Breast epithelium (tissue), 4 donors: ENCODE measurements at regions not wholly inside any gene's neighbourhood (a gene's known extent, or its start where the extent isn't known, plus 50 kb on each side); places are given as distances from the start of the nearest gene placed in this dataset.

Experiments
- DNase-seq, 2 donors: peaks; one replicate each; pipeline ENCODE4 v3.0.0-alpha.2; 2019; ENCODE audit warnings: low spot score in 2 of 2
- H3K27ac ChIP-seq, 2 donors: fragments of 200-600 bp; sonication (generic) in 1 of 2; one replicate each; pipeline ENCODE4 v1.5.1; 2016 to 2019; ENCODE audit warnings: mild to moderate bottlenecking in 1 of 2
- H3K27me3 ChIP-seq, 2 donors: fragments of 200-600 bp; sonication (generic) in 1 of 2; one replicate each; pipeline versions ENCODE4 v1.5.1 to v1.6.0; 2017 to 2019; ENCODE audit warnings: control low read depth in 1 of 2, mild to moderate bottlenecking in 1 of 2
- H3K36me3 ChIP-seq: fragments of 200-600 bp; one replicate; pipeline ENCODE4 v1.5.1; 2019
- H3K4me1 ChIP-seq, 2 donors: fragments of 200-600 bp; sonication (generic); one replicate each; pipeline ENCODE4 v1.5.1; 2016 to 2019; ENCODE audit warnings: control low read depth in 1 of 2
- H3K4me3 ChIP-seq, 3 donors: fragments of 200-600 bp; sonication (generic); 1 replicate in 2 of 3; 2 replicates in 1 of 3; pipeline ENCODE4 v1.5.1; 2016 to 2019; ENCODE audit warnings: mild to moderate bottlenecking in 3 of 3, moderate library complexity in 2 of 3
- H3K9me3 ChIP-seq, 2 donors: fragments of 200-600 bp; sonication (generic) in 1 of 2; one replicate each; pipeline ENCODE4 v1.5.1; 2016 to 2019; ENCODE audit warnings: control low read depth in 1 of 2
- CTCF ChIP-seq, 3 donors: fragments of 450-650 bp; IDR thresholded peaks; one replicate each; pipeline ENCODE4 v1.5.1; 2016 to 2017; ENCODE audit warnings: antibody characterized with exemption in 3 of 3, mild to moderate bottlenecking in 3 of 3, moderate library complexity in 3 of 3
- POLR2A ChIP-seq: fragments of 450-650 bp; IDR thresholded peaks from one replicate; pipeline ENCODE4 v1.6.1; 2016; ENCODE audit warnings: antibody characterized with exemption, mild to moderate bottlenecking, moderate library complexity
- POLR2AphosphoS5 ChIP-seq, 3 donors: sonication (generic); formaldehyde crosslinking; IDR thresholded peaks; one replicate each; pipeline ENCODE4 v1.6.1; 2017; ENCODE audit warnings: antibody characterized with exemption in 3 of 3
- intact Hi-C: fragments of 100-400 bp; cut with DNase I; formaldehyde crosslinking; loops from one replicate; pipeline ENCODE4 v1.15.1; 2023; ENCODE audit warnings: low total_unique reads

- Histone ChIP-seq H3K4me3 (no peak overlapping the region), H3K36me3 (no peaks in the 10 kb centered on the region), H3K4me1 (no peaks in the 10 kb centered on the region), H3K27me3 (no peaks in the 10 kb centered on the region), H3K27ac (no peak overlapping the region), H3K9me3 (no peaks in the 10 kb centered on the region)
- TF ChIP-seq CTCF (IDR thresholded peaks at IDR 0.05) (no peak), POLR2AphosphoS5 (IDR thresholded peaks at IDR 0.05) (no peak), POLR2A (no peak)
- intact Hi-C loops = no loop called here
- DNase-seq = no peak
Observed at GRCh38 chr2:150963336-150963735, 298.3 kb downstream of the RBM43 start.

GRCh38 chr2:150955231-150955630, 306.4 kb downstream of the RBM43 start:
- TF ChIP-seq POLR2A (no peak), CTCF (IDR thresholded peaks at IDR 0.05) (no peak), POLR2AphosphoS5 (IDR thresholded peaks at IDR 0.05) (no peak)
- H3K27me3 ChIP-seq = no peaks in the 10 kb centered on the region
- no peaks in the 10 kb centered on the region for H3K9me3 ChIP-seq
- no peaks in the 10 kb centered on the region for H3K36me3 ChIP-seq
- no peak overlapping the region for H3K27ac ChIP-seq
- DNase-seq = no peak
- intact Hi-C loops = no loop called here
- H3K4me3 ChIP-seq = no peak overlapping the region
- H3K4me1 ChIP-seq = no peaks in the 10 kb centered on the region

GRCh38 chr2:150946831-150947230, 314.8 kb downstream of the RBM43 start:
- Histone ChIP-seq H3K27ac (no peak overlapping the region), H3K4me3 (no peak overlapping the region), H3K36me3 (no peaks in the 10 kb centered on the region), H3K9me3 (no peaks in the 10 kb centered on the region), H3K4me1 (no peaks in the 10 kb centered on the region), H3K27me3 (no peaks in the 10 kb centered on the region)
- TF ChIP-seq CTCF (IDR thresholded peaks at IDR 0.05) (no peak), POLR2AphosphoS5 (IDR thresholded peaks at IDR 0.05) (no peak), POLR2A (no peak)
- intact Hi-C loops = no loop called here
- DNase-seq = no peak

- no peak for DNase-seq
- TF ChIP-seq CTCF (IDR thresholded peaks at IDR 0.05) = no peak
- no peak for TF ChIP-seq POLR2AphosphoS5 (IDR thresholded peaks at IDR 0.05)
- TF ChIP-seq POLR2A = no peak
- no peak overlapping the region for H3K27ac ChIP-seq
- H3K36me3 ChIP-seq = no peaks in the 10 kb centered on the region
- no peaks in the 10 kb centered on the region for H3K27me3 ChIP-seq
- H3K4me1 ChIP-seq = no peaks in the 10 kb centered on the region
- no peak overlapping the region for H3K4me3 ChIP-seq
- intact Hi-C loops = no loop called here
- H3K9me3 ChIP-seq = no peaks in the 10 kb centered on the region
Observed at GRCh38 chr2:150944315-150944714, 317.3 kb downstream of the RBM43 start.

GRCh38 chr2:150939087-150939486, 322.6 kb downstream of the RBM43 start:
- H3K4me3 ChIP-seq = no peak overlapping the region

More at GRCh38 chr2:150939087-150939486, 322.6 kb downstream of the RBM43 start:
- no peak for DNase-seq
- intact Hi-C loops = no loop called here
- Histone ChIP-seq H3K27ac (no peak overlapping the region), H3K36me3 (no peaks in the 10 kb centered on the region), H3K4me1 (no peaks in the 10 kb centered on the region), H3K27me3 (no peaks in the 10 kb centered on the region), H3K9me3 (no peaks in the 10 kb centered on the region)
- TF ChIP-seq CTCF (IDR thresholded peaks at IDR 0.05) = no peak
- no peak for TF ChIP-seq POLR2A
- TF ChIP-seq POLR2AphosphoS5 (IDR thresholded peaks at IDR 0.05) = no peak
